Right lobe of liver (tissue), 6 donors: ENCODE measurements at regions not wholly inside any gene's neighbourhood (a gene's known extent, or its start where the extent isn't known, plus 50 kb on each side); places are given as distances from the start of the nearest gene placed in this dataset.

Source experiments
- ATAC-seq, 4 donors: fragments of 200-7000 bp; cut with Tn5 transposase; one replicate each; pipeline ENCODE4 v1.9.1; 2020; ENCODE audit warnings: mild to moderate bottlenecking in 4 of 4, moderate library complexity in 4 of 4
- DNase-seq, 3 donors: peaks; one replicate each; pipeline ENCODE4 v3.0.0-alpha.2; 2020
- H3K27ac ChIP-seq, 3 donors: fragments of 200-600 bp; one replicate each; pipeline ENCODE4 v1.8.0; 2022
- H3K27me3 ChIP-seq, 2 donors: fragments of 200-600 bp; one replicate each; pipeline ENCODE4 v1.8.0; 2022
- H3K36me3 ChIP-seq, 4 donors: fragments of 200-600 bp; sonication (generic) in 1 of 4; one replicate each; pipeline versions ENCODE4 v1.5.1 to v1.8.0; 2017 to 2022; ENCODE audit warnings: control low read depth in 1 of 4
- H3K4me1 ChIP-seq, 4 donors: fragments of 200-600 bp; sonication (generic) in 1 of 4; one replicate each; pipeline versions ENCODE4 v1.5.1 to v1.8.0; 2017 to 2022; ENCODE audit warnings: control low read depth in 1 of 4
- H3K4me3 ChIP-seq, 3 donors: fragments of 200-600 bp; one replicate each; pipeline ENCODE4 v1.8.0; 2022
- H3K9me3 ChIP-seq, 4 donors: fragments of 200-600 bp; sonication (generic) in 1 of 4; one replicate each; pipeline versions ENCODE4 v1.5.1 to v1.8.0; 2017 to 2022; ENCODE audit warnings: control low read depth in 1 of 4
- CTCF ChIP-seq, 4 donors: fragments of 200-600 bp in 3 of 4; fragments of 450-650 bp in 1 of 4; IDR thresholded peaks; one replicate each; pipeline versions ENCODE4 v1.5.1 to v1.8.0; 2016 to 2022; ENCODE audit warnings: antibody characterized with exemption in 4 of 4, mild to moderate bottlenecking in 2 of 4
- POLR2A ChIP-seq: fragments of 450-650 bp; IDR thresholded peaks from one replicate; pipeline ENCODE4 v1.6.1; 2017; ENCODE audit warnings: antibody characterized with exemption, mild to moderate bottlenecking
- WGBS: methylation state at CpG from one replicate; pipeline ENCODE4 v1.1.6; 2018; ENCODE audit warnings: low coverage, low lambda C conversion rate; ENCODE audit not compliant: insufficient coverage; ENCODE audit errors: missing lambda C conversion rate; 5-methylcytosine and 5-hydroxymethylcytosine counted together
- intact Hi-C, 2 donors: fragments of 100-400 bp; cut with DNase I; formaldehyde crosslinking; loops; one replicate each; pipeline versions ENCODE4 v1.11.2 to v1.14.1; 2022
- donor health status: DM: no; HTN: yes; CAD: no.
- donor health status: DM: no; HTN: no; CAD: no.
- donor health status: DM: no; HTN: no; CAD: no.
- donor health status: DM: no; HTN: yes; CAD: no.
- donor health status: DM: no; HTN: yes; CAD: no.

GRCh38 chr6:87873556-87873955 lies 171.5 kb upstream of the AKIRIN2 start:
- intact Hi-C loops: no loop called here
- Histone ChIP-seq H3K4me3 (no peak overlapping the region), H3K4me1 (no peaks in the 10 kb centered on the region), H3K27ac (no peak overlapping the region), H3K27me3 (no peaks in the 10 kb centered on the region), H3K36me3 (no peaks in the 10 kb centered on the region), H3K9me3 (no peaks in the 10 kb centered on the region)
- 86% methylated on average over 3 of the region's 3 CpGs for WGBS
- TF ChIP-seq POLR2A (no peak), CTCF (IDR thresholded peaks at IDR 0.05) (no peak)
- no peak for ATAC-seq
- no peak for DNase-seq

- Histone ChIP-seq H3K4me3 (no peak overlapping the region), H3K27me3 (no peaks in the 10 kb centered on the region), H3K36me3 (no peaks in the 10 kb centered on the region), H3K4me1 (no peaks in the 10 kb centered on the region), H3K9me3 (no peaks in the 10 kb centered on the region), H3K27ac (no peak overlapping the region)
- ATAC-seq: no peak
- intact Hi-C loops: no loop called here
- no peak for DNase-seq
- TF ChIP-seq CTCF (IDR thresholded peaks at IDR 0.05): no peak
- TF ChIP-seq POLR2A: no peak
- WGBS: 39% methylated on average over 3 of the region's 3 CpGs
Observed at GRCh38 chr6:87870556-87870955, 168.5 kb upstream of the AKIRIN2 start.

GRCh38 chr6:87869064-87869905 lies 167.3 kb upstream of the AKIRIN2 start:
- intact Hi-C loops: no loop called here
- no peak overlapping the region for H3K27ac ChIP-seq
- ATAC-seq: no peak
- TF ChIP-seq POLR2A: no peak
- no peak for TF ChIP-seq CTCF (IDR thresholded peaks at IDR 0.05)
- no peaks in the 10 kb centered on the region for H3K27me3 ChIP-seq
- 64% methylated on average over 6 of the region's 7 CpGs for WGBS
- H3K4me1 ChIP-seq: no peaks in the 10 kb centered on the region
- no peak for DNase-seq
- no peak overlapping the region for H3K4me3 ChIP-seq
- H3K9me3 ChIP-seq: no peaks in the 10 kb centered on the region
- no peaks in the 10 kb centered on the region for H3K36me3 ChIP-seq

- 89% methylated on average over 2 of the region's 2 CpGs for WGBS
- H3K9me3 ChIP-seq: no peaks in the 10 kb centered on the region
- no peaks in the 10 kb centered on the region for H3K27me3 ChIP-seq
- intact Hi-C loops: no loop called here
- no peaks in the 10 kb centered on the region for H3K4me1 ChIP-seq
- ATAC-seq (no peak), DNase-seq (no peak)
- H3K36me3 ChIP-seq: no peaks in the 10 kb centered on the region
- no peak overlapping the region for H3K27ac ChIP-seq
- no peak overlapping the region for H3K4me3 ChIP-seq
- TF ChIP-seq CTCF (IDR thresholded peaks at IDR 0.05) (no peak), POLR2A (no peak)
Observed at GRCh38 chr6:87860902-87861301, 158.9 kb upstream of the AKIRIN2 start.
